ENCODE measurements at regions not wholly inside any gene's neighbourhood (a gene's known extent, or its start where the extent isn't known, plus 50 kb on each side); places are given as distances from the start of the nearest gene placed in this dataset.

GRCh38 chr16:9383281-9383680 lies 291.8 kb downstream of the HAPSTR1 start:
- TF ChIP-seq CTCF (IDR thresholded peaks at IDR 0.05; ENCODE audit: insufficient read depth, low read length) (no peak), POLR2AphosphoS5 (IDR thresholded peaks at IDR 0.05; ENCODE audit: low read depth) (no peak)
